ENCODE measurements at regions not wholly inside any gene's neighbourhood (a gene's known extent, or its start where the extent isn't known, plus 50 kb on each side); places are given as distances from the start of the nearest gene placed in this dataset.

- TF ChIP-seq CTCF (IDR thresholded peaks at IDR 0.05) (no peak), POLR2A (IDR thresholded peaks at IDR 0.05) (no peak), EP300 (IDR thresholded peaks at IDR 0.05) (no peak), POLR2AphosphoS5 (IDR thresholded peaks at IDR 0.05) (no peak)
These were observed 65.1 kb downstream of the PPP1R3C start for GRCh38 chr10:91567815-91568214.
